H9 (cell line): ENCODE measurements at regions not wholly inside any gene's neighbourhood (a gene's known extent, or its start where the extent isn't known, plus 50 kb on each side); places are given as distances from the start of the nearest gene placed in this dataset.

Source experiments
- DNase-seq: peaks from one replicate; pipeline ENCODE4 v3.0.0-alpha.2; 2017
- H2AFZ ChIP-seq: one replicate; pipeline ENCODE4 v1.6.1; 2013; ENCODE audit warnings: mild to moderate bottlenecking, low read length, control low read depth, moderate library complexity
- H2AK5ac ChIP-seq: 2 replicates; pipeline ENCODE4 v1.6.1; 2013; ENCODE audit warnings: low read length, control low read depth, mixed read lengths; ENCODE audit not compliant: insufficient read length
- H2BK120ac ChIP-seq: one replicate; pipeline ENCODE4 v1.6.1; 2013; ENCODE audit warnings: low read depth, mild to moderate bottlenecking, low read length, control low read depth, inconsistent platforms; ENCODE audit not compliant: poor library complexity, severe bottlenecking
- H2BK12ac ChIP-seq: 2 replicates; pipeline ENCODE4 v1.6.1; 2013; ENCODE audit warnings: low read length, control low read depth, mixed read lengths, low read depth; ENCODE audit not compliant: insufficient read length
- H2BK15ac ChIP-seq: 2 replicates; pipeline ENCODE4 v1.6.1; 2013; ENCODE audit warnings: low read depth, low read length, control low read depth
- H2BK20ac ChIP-seq: one replicate; pipeline ENCODE4 v1.6.1; 2013; ENCODE audit warnings: low read depth, mild to moderate bottlenecking, low read length, control low read depth, inconsistent platforms; ENCODE audit not compliant: poor library complexity, severe bottlenecking
- H2BK5ac ChIP-seq: 2 replicates; pipeline ENCODE4 v1.6.1; 2013; ENCODE audit warnings: low read length, control low read depth, mixed read lengths; ENCODE audit not compliant: insufficient read length
- H3K14ac ChIP-seq: 2 replicates; pipeline ENCODE4 v1.6.1; 2013; ENCODE audit warnings: low read length, control low read depth; ENCODE audit not compliant: insufficient read depth
- H3K18ac ChIP-seq: 2 replicates; pipeline ENCODE4 v1.6.1; 2013; ENCODE audit warnings: low read depth, mild to moderate bottlenecking, mixed read lengths, low read length, control low read depth; ENCODE audit not compliant: insufficient read length
- H3K23ac ChIP-seq: 2 replicates; pipeline ENCODE4 v1.6.1; 2013; ENCODE audit warnings: low read length, control low read depth, mixed read lengths, low read depth; ENCODE audit not compliant: insufficient read length
- H3K23me2 ChIP-seq: 2 replicates; pipeline ENCODE4 v1.6.1; 2013; ENCODE audit warnings: low read depth, mild to moderate bottlenecking, mixed read lengths, low read length, control low read depth; ENCODE audit not compliant: insufficient read length, poor library complexity, severe bottlenecking
- H3K27ac ChIP-seq: 2 replicates; pipeline ENCODE4 v1.5.1; 2013; ENCODE audit warnings: low read length, control low read depth, mixed read lengths, low read depth; ENCODE audit not compliant: insufficient read length
- H3K27me3 ChIP-seq: 2 replicates; pipeline ENCODE4 v1.6.1; 2013; ENCODE audit warnings: low read length, control low read depth, inconsistent platforms; ENCODE audit not compliant: insufficient read depth
- H3K4ac ChIP-seq: 2 replicates; pipeline ENCODE4 v1.6.1; 2013; ENCODE audit warnings: low read depth, mild to moderate bottlenecking, control low read depth, inconsistent platforms, low read length, moderate library complexity
- H3K4me1 ChIP-seq: 2 replicates; pipeline ENCODE4 v1.6.1; 2013; ENCODE audit warnings: low read length, control low read depth, inconsistent platforms; ENCODE audit not compliant: insufficient read depth
- H3K4me2 ChIP-seq: 2 replicates; pipeline ENCODE4 v1.6.1; 2013; ENCODE audit warnings: low read length, control low read depth, mixed read lengths; ENCODE audit not compliant: insufficient read length, insufficient read depth
- H3K56ac ChIP-seq: 2 replicates; pipeline ENCODE4 v1.6.1; 2013; ENCODE audit warnings: low read depth, mild to moderate bottlenecking, mixed read lengths, low read length, control low read depth; ENCODE audit not compliant: insufficient read length
- H3K79me1 ChIP-seq: 2 replicates; pipeline ENCODE4 v1.6.1; 2013; ENCODE audit warnings: low read depth, mild to moderate bottlenecking, moderate library complexity, low read length, control low read depth, inconsistent platforms; ENCODE audit not compliant: insufficient read depth, poor library complexity, severe bottlenecking
- H3K79me2 ChIP-seq: 2 replicates; pipeline ENCODE4 v1.6.1; 2013; ENCODE audit warnings: low read length, control low read depth, inconsistent platforms; ENCODE audit not compliant: insufficient read depth
- H3K9ac ChIP-seq: 2 replicates; pipeline ENCODE4 v1.6.1; 2013; ENCODE audit warnings: low read length, control low read depth, mixed read lengths; ENCODE audit not compliant: insufficient read length; ENCODE audit errors: extremely low read depth
- H3K9me3 ChIP-seq: one replicate; pipeline ENCODE4 v1.6.1; 2013; ENCODE audit warnings: low read depth, low read length, inconsistent platforms; ENCODE audit not compliant: control insufficient read depth
- H3T11ph ChIP-seq: one replicate; pipeline ENCODE4 v1.6.1; 2013; ENCODE audit warnings: mild to moderate bottlenecking, low read length, control low read depth, inconsistent platforms
- H4K20me1 ChIP-seq: one replicate; pipeline ENCODE4 v1.6.1; 2013; ENCODE audit not compliant: control insufficient read depth, insufficient read length, insufficient read depth
- H4K5ac ChIP-seq: 2 replicates; pipeline ENCODE4 v1.6.1; 2013; ENCODE audit warnings: low read depth, mild to moderate bottlenecking, mixed read lengths, low read length, control low read depth; ENCODE audit not compliant: insufficient read length
- H4K8ac ChIP-seq: replicated peaks from 2 replicates; pipeline ENCODE4 v1.6.1; 2013; ENCODE audit warnings: low read length, control low read depth, mixed read lengths, low read depth; ENCODE audit not compliant: insufficient read length
- H4K91ac ChIP-seq: 2 replicates; pipeline ENCODE4 v1.6.1; 2013; ENCODE audit warnings: low read depth, mild to moderate bottlenecking, moderate library complexity, mixed read lengths, low read length, control low read depth; ENCODE audit not compliant: insufficient read length
- H3K27ac Mint-ChIP-seq, 3 experiments: 2 replicates in 2 of 3; 3 replicates in 1 of 3; pipeline ENCODE4 v1.8.0; 2020 to 2021; ENCODE audit warnings: mixed read lengths in 3 of 3, mild to moderate bottlenecking in 1 of 3, moderate library complexity in 1 of 3
- H3K27me3 Mint-ChIP-seq: 2 replicates; pipeline ENCODE4 v1.8.0; 2021; ENCODE audit warnings: low read depth, mild to moderate bottlenecking, moderate library complexity, mixed read lengths
- H3K36me3 Mint-ChIP-seq, 3 experiments: 2 replicates in 2 of 3; 3 replicates in 1 of 3; pipeline ENCODE4 v1.8.0; 2020 to 2021; ENCODE audit warnings: low read depth in 3 of 3, mixed read lengths in 3 of 3; ENCODE audit not compliant: insufficient read depth in 1 of 3
- H3K4me1 Mint-ChIP-seq, 2 experiments: 2 replicates each; pipeline ENCODE4 v1.8.0; 2020; ENCODE audit warnings: mixed read lengths in 2 of 2
- H3K4me3 Mint-ChIP-seq, 2 experiments: 2 replicates in 1 of 2; 3 replicates in 1 of 2; pipeline ENCODE4 v1.8.0; 2020 to 2021; ENCODE audit warnings: mild to moderate bottlenecking in 2 of 2, mixed read lengths in 2 of 2, moderate library complexity in 1 of 2
- H3K9me3 Mint-ChIP-seq, 2 experiments: 2 replicates in 1 of 2; 3 replicates in 1 of 2; pipeline ENCODE4 v1.8.0; 2020; ENCODE audit warnings: mild to moderate bottlenecking in 2 of 2, mixed read lengths in 2 of 2, moderate library complexity in 1 of 2
- CTCF ChIP-seq: fragments of 200-600 bp; sonication (generic); conservative IDR thresholded peaks from 3 replicates; pipeline ENCODE4 v1.8.0; 2021; ENCODE audit warnings: antibody characterized with exemption, mild to moderate bottlenecking
- WGBS: extraction: QIAGEN DNeasy Blood & Tissue Kit; methylation state at CpG from one replicate; pipeline ENCODE4 v1.1.7; 2013; ENCODE audit warnings: missing lambda C conversion rate, low lambda C conversion rate, mixed read lengths; ENCODE audit not compliant: insufficient read length; ENCODE audit errors: extremely low coverage; 5-methylcytosine and 5-hydroxymethylcytosine counted together

GRCh38 chr14:84228702-84229101 lies 1301.2 kb upstream of the FLRT2 start:
- H3K36me3 Mint-ChIP-seq, result no peaks in the 10 kb centered on the region
- no peak overlapping the region for H2BK5ac ChIP-seq
- H3K79me2 ChIP-seq, result no peaks in the 10 kb centered on the region
- no peak overlapping the region for H3K27ac ChIP-seq
- no CpG with 5 or more reads among the region's 3 CpGs for WGBS
- H2BK120ac ChIP-seq, result no peak overlapping the region
- no peak overlapping the region for H3K14ac ChIP-seq
- no peak for DNase-seq
- H3K27ac Mint-ChIP-seq, result no peak overlapping the region
- TF ChIP-seq CTCF, result no peak
- no peak overlapping the region for H3K4me3 Mint-ChIP-seq
- H3K23ac ChIP-seq, result no peak overlapping the region
- H4K91ac ChIP-seq, result no peak overlapping the region
- no peak overlapping the region for H3K18ac ChIP-seq
- no peak overlapping the region for H2AFZ ChIP-seq
- H3K9ac ChIP-seq, result no peak overlapping the region
- peaks cover 10 to 11% of the 10 kb centered on the region in 2 experiments for H3K4me1 Mint-ChIP-seq
- no peak overlapping the region for H3T11ph ChIP-seq
- H3K27me3 Mint-ChIP-seq, result no peaks in the 10 kb centered on the region
- H2BK15ac ChIP-seq, result no peak overlapping the region
- no peak overlapping the region for H3K4ac ChIP-seq
- no peaks in the 10 kb centered on the region for H3K23me2 ChIP-seq
- H3K9me3 Mint-ChIP-seq, result no peaks in the 10 kb centered on the region
- no peak overlapping the region for H4K8ac ChIP-seq
- H2AK5ac ChIP-seq, result no peak overlapping the region
- H3K4me1 ChIP-seq, result no peaks in the 10 kb centered on the region; the same call in 1 of the 2 replicates
- no peak overlapping the region for H2BK12ac ChIP-seq
- no peak overlapping the region for H4K5ac ChIP-seq
- no peaks in the 10 kb centered on the region for H3K9me3 ChIP-seq
- no peaks in the 10 kb centered on the region for H3K27me3 ChIP-seq
- H3K4me2 ChIP-seq, result no peak overlapping the region
- no peak overlapping the region for H3K56ac ChIP-seq
- no peaks in the 10 kb centered on the region for H4K20me1 ChIP-seq
- H3K79me1 ChIP-seq, result no peaks in the 10 kb centered on the region
- no peak overlapping the region for H2BK20ac ChIP-seq
